ENCODE measurements at regions not wholly inside any gene's neighbourhood (a gene's known extent, or its start where the extent isn't known, plus 50 kb on each side); places are given as distances from the start of the nearest gene placed in this dataset.
"Not testable (repeated sequence)": the region's sequence is repeated elsewhere in the genome, so short reads cannot be mapped to it uniquely, and the experiment has no call there.

- Histone ChIP-seq H3K36me3 (ENCODE audit: control insufficient read depth, insufficient read depth, low read length) (no peaks in the 10 kb centered on the region), H3K27me3 (ENCODE audit: control insufficient read depth, insufficient read depth, low read length) (peaks cover 4% of the 10 kb centered on the region), H3K27ac (ENCODE audit: low read length) (no peak overlapping the region), H3K4me1 (ENCODE audit: control insufficient read depth, insufficient read depth, low read length) (no peaks in the 10 kb centered on the region), H3K4me3 (ENCODE audit: low read length) (no peak overlapping the region), H3K9me3 (ENCODE audit: control insufficient read depth, low read depth, low read length) (no peaks in the 10 kb centered on the region)
- WGBS (ENCODE audit: insufficient coverage, low lambda C conversion rate), result no CpG with 5 or more reads among the region's 6 CpGs
- DNase-seq, result no peak
These were observed 116.4 kb upstream of the CRHR1 start for GRCh38 chr17:45667591-45668171.

DNA sequence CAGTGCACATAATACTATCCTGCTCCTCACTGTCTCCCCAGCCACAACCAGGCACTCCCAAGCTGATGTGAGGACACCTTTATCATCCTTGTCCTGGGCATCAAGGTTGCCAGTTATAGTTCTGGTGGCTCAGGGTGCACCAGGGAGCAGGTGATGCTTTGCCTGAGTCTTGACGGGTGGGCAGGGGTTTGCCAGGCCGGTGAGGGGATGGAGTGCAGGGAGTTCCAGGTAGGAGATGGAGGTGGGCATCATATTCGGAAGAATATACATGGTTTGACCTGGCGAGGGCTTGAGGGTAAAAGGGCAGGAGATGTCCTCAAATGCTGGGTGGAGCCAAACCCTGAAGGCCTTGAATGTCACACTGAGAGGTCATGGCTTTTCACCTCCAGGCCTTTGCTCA is 115.8 kb upstream of the CRHR1 start:
- Histone ChIP-seq H3K27me3 (ENCODE audit: control insufficient read depth, insufficient read depth, low read length) (peaks cover 4% of the 10 kb centered on the region), H3K36me3 (ENCODE audit: control insufficient read depth, insufficient read depth, low read length) (no peaks in the 10 kb centered on the region), H3K4me1 (ENCODE audit: control insufficient read depth, insufficient read depth, low read length) (no peaks in the 10 kb centered on the region), H3K4me3 (ENCODE audit: low read length) (no peak overlapping the region), H3K27ac (ENCODE audit: low read length) (no peak overlapping the region), H3K9me3 (ENCODE audit: control insufficient read depth, low read depth, low read length) (no peaks in the 10 kb centered on the region)
- WGBS (ENCODE audit: insufficient coverage, low lambda C conversion rate), result no CpG with 5 or more reads among the region's 4 CpGs
- no peak for DNase-seq

- Histone ChIP-seq H3K4me3 (ENCODE audit: low read length) (no peak overlapping the region), H3K27me3 (ENCODE audit: control insufficient read depth, insufficient read depth, low read length) (no peaks in the 10 kb centered on the region), H3K9me3 (ENCODE audit: control insufficient read depth, low read depth, low read length) (no peaks in the 10 kb centered on the region), H3K36me3 (ENCODE audit: control insufficient read depth, insufficient read depth, low read length) (no peaks in the 10 kb centered on the region), H3K27ac (ENCODE audit: low read length) (no peak overlapping the region), H3K4me1 (ENCODE audit: control insufficient read depth, insufficient read depth, low read length) (no peaks in the 10 kb centered on the region)
- DNase-seq, result no peak
- WGBS (ENCODE audit: insufficient coverage, low lambda C conversion rate), result no CpG with 5 or more reads among the region's 16 CpGs
These were observed 111.8 kb upstream of the CRHR1 start for GRCh38 chr17:45672301-45672700.

- Histone ChIP-seq H3K4me1 (ENCODE audit: control insufficient read depth, insufficient read depth, low read length) (no peaks in the 10 kb centered on the region), H3K36me3 (ENCODE audit: control insufficient read depth, insufficient read depth, low read length) (no peaks in the 10 kb centered on the region), H3K4me3 (ENCODE audit: low read length) (no peak overlapping the region), H3K9me3 (ENCODE audit: control insufficient read depth, low read depth, low read length) (no peaks in the 10 kb centered on the region), H3K27me3 (ENCODE audit: control insufficient read depth, insufficient read depth, low read length) (no peaks in the 10 kb centered on the region), H3K27ac (ENCODE audit: low read length) (no peak overlapping the region)
- DNase-seq, result no peak
- WGBS (ENCODE audit: insufficient coverage, low lambda C conversion rate), result 100% methylated on average over 1 of the region's 5 CpGs
These were observed 111.3 kb upstream of the CRHR1 start for GRCh38 chr17:45672792-45673191.

DNA sequence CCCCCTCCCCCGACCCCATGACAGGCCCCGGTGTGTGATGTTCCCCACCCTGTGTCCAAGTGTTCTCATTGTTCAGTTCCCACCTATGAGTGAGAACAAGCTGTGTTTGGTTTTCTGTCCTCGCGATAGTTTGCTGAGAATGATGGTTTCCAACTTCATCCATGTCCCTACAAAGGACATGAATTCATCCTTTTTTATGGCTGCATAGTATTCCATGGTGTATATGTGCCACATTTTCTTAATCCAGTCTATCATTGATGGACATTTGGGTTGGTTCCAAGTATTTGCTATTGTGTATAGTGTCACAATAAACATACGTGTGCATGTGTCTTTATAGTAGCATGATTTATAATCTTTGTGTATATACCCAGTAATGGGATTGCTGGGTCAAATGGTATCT is 110.4 kb upstream of the CRHR1 start:
- no CpG with 5 or more reads among the region's 5 CpGs for WGBS (ENCODE audit: insufficient coverage, low lambda C conversion rate)
- not testable (repeated sequence) for H3K4me3 ChIP-seq (ENCODE audit: low read length); DNase-seq; H3K9me3 ChIP-seq (ENCODE audit: control insufficient read depth, low read depth, low read length); H3K27me3 ChIP-seq (ENCODE audit: control insufficient read depth, insufficient read depth, low read length); H3K4me1 ChIP-seq (ENCODE audit: control insufficient read depth, insufficient read depth, low read length); H3K27ac ChIP-seq (ENCODE audit: low read length); H3K36me3 ChIP-seq (ENCODE audit: control insufficient read depth, insufficient read depth, low read length)

GRCh38 chr17:45675012-45675411 is 109.1 kb upstream of the CRHR1 start:
- Histone ChIP-seq H3K4me3 (ENCODE audit: low read length) (no peak overlapping the region), H3K36me3 (ENCODE audit: control insufficient read depth, insufficient read depth, low read length) (no peaks in the 10 kb centered on the region), H3K27me3 (ENCODE audit: control insufficient read depth, insufficient read depth, low read length) (no peaks in the 10 kb centered on the region), H3K4me1 (ENCODE audit: control insufficient read depth, insufficient read depth, low read length) (no peaks in the 10 kb centered on the region), H3K9me3 (ENCODE audit: control insufficient read depth, low read depth, low read length) (no peaks in the 10 kb centered on the region), H3K27ac (ENCODE audit: low read length) (no peak overlapping the region)
- no CpG with 5 or more reads among the region's 7 CpGs for WGBS (ENCODE audit: insufficient coverage, low lambda C conversion rate)
- no peak for DNase-seq

DNA sequence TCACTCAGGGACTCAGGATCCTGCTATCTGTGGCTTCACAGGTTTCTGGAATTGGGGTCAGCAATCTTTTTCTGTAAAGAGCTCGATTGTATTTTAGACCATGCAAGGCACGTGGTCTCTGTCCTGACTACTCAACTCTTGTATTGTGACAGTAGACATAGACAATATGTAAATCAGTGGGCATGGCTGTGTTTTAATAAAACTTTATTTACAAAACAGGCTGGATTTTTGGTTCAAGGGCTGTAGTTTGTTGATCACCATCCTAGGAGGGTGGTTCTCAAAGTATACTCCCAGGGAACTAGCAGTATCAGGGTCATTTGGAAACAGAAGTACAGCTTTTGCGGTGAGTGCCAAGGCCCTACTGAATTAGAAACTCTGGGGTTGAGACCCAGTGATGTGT is 108.2 kb upstream of the CRHR1 start:
- H3K4me1 ChIP-seq (ENCODE audit: control insufficient read depth, insufficient read depth, low read length), result no peaks in the 10 kb centered on the region
- 100% methylated on average over 1 of the region's 3 CpGs for WGBS (ENCODE audit: insufficient coverage, low lambda C conversion rate)
- no peak overlapping the region for H3K27ac ChIP-seq (ENCODE audit: low read length)
- no peaks in the 10 kb centered on the region for H3K36me3 ChIP-seq (ENCODE audit: control insufficient read depth, insufficient read depth, low read length)
- DNase-seq, result no peak
- no peak overlapping the region for H3K4me3 ChIP-seq (ENCODE audit: low read length)
- no peaks in the 10 kb centered on the region for H3K9me3 ChIP-seq (ENCODE audit: control insufficient read depth, low read depth, low read length)
- no peaks in the 10 kb centered on the region for H3K27me3 ChIP-seq (ENCODE audit: control insufficient read depth, insufficient read depth, low read length)

DNA sequence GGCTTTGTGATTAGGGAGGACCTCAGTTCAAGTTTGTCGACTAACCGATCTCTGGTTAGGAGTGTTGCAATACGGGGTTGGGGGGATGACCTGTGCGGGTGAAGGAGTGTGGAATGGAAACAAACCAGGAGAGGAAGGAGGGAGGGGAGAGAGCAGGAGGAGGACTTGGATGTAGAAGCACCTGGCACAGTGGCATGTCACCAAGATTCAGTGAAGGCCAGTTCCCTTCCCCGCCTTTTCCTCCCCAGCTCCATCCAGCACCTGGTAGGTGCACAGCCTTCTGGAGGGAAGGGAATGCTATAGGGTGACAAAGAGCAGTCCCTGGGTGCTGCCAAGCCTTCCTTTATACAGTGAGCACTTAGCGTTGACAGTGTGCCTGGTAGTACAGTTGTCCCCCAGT is 107.4 kb upstream of the CRHR1 start:
- H3K27me3 ChIP-seq (ENCODE audit: control insufficient read depth, insufficient read depth, low read length), result no peaks in the 10 kb centered on the region
- H3K4me3 ChIP-seq (ENCODE audit: low read length), result no peak overlapping the region
- H3K27ac ChIP-seq (ENCODE audit: low read length), result no peak overlapping the region
- whole genome bisulfite sequencing (ENCODE audit: insufficient coverage, low lambda C conversion rate), result 60% methylated on average over 1 of the region's 6 CpGs
- no peaks in the 10 kb centered on the region for H3K4me1 ChIP-seq (ENCODE audit: control insufficient read depth, insufficient read depth, low read length)
- DNase-seq, result no peak
- H3K36me3 ChIP-seq (ENCODE audit: control insufficient read depth, insufficient read depth, low read length), result no peaks in the 10 kb centered on the region
- no peaks in the 10 kb centered on the region for H3K9me3 ChIP-seq (ENCODE audit: control insufficient read depth, low read depth, low read length)

- H3K27ac ChIP-seq (ENCODE audit: low read length), result no peak overlapping the region
- no peaks in the 10 kb centered on the region for H3K4me1 ChIP-seq (ENCODE audit: control insufficient read depth, insufficient read depth, low read length)
- no peak overlapping the region for H3K4me3 ChIP-seq (ENCODE audit: low read length)
- no peaks in the 10 kb centered on the region for H3K27me3 ChIP-seq (ENCODE audit: control insufficient read depth, insufficient read depth, low read length)
- no peaks in the 10 kb centered on the region for H3K36me3 ChIP-seq (ENCODE audit: control insufficient read depth, insufficient read depth, low read length)
- no CpG with 5 or more reads among the region's 3 CpGs for WGBS (ENCODE audit: insufficient coverage, low lambda C conversion rate)
- no peaks in the 10 kb centered on the region for H3K9me3 ChIP-seq (ENCODE audit: control insufficient read depth, low read depth, low read length)
- DNase-seq, result no peak
These were observed 106.3 kb upstream of the CRHR1 start for GRCh38 chr17:45677770-45678169.

GRCh38 chr17:45679426-45679825 is 104.7 kb upstream of the CRHR1 start:
- Histone ChIP-seq H3K27ac (ENCODE audit: low read length) (no peak overlapping the region), H3K9me3 (ENCODE audit: control insufficient read depth, low read depth, low read length) (no peaks in the 10 kb centered on the region), H3K27me3 (ENCODE audit: control insufficient read depth, insufficient read depth, low read length) (no peaks in the 10 kb centered on the region), H3K4me3 (ENCODE audit: low read length) (no peak overlapping the region), H3K36me3 (ENCODE audit: control insufficient read depth, insufficient read depth, low read length) (no peaks in the 10 kb centered on the region), H3K4me1 (ENCODE audit: control insufficient read depth, insufficient read depth, low read length) (no peaks in the 10 kb centered on the region)
- DNase-seq, result no peak
- WGBS (ENCODE audit: insufficient coverage, low lambda C conversion rate), result no CpG with 5 or more reads among the region's 4 CpGs

GRCh38 chr17:45680360-45680759 is 103.8 kb upstream of the CRHR1 start:
- no peak for DNase-seq
- Histone ChIP-seq H3K36me3 (ENCODE audit: control insufficient read depth, insufficient read depth, low read length) (no peaks in the 10 kb centered on the region), H3K27me3 (ENCODE audit: control insufficient read depth, insufficient read depth, low read length) (no peaks in the 10 kb centered on the region), H3K9me3 (ENCODE audit: control insufficient read depth, low read depth, low read length) (no peaks in the 10 kb centered on the region), H3K4me1 (ENCODE audit: control insufficient read depth, insufficient read depth, low read length) (no peaks in the 10 kb centered on the region), H3K4me3 (ENCODE audit: low read length) (no peak overlapping the region), H3K27ac (ENCODE audit: low read length) (no peak overlapping the region)
- WGBS (ENCODE audit: insufficient coverage, low lambda C conversion rate), result no CpG with 5 or more reads among the region's 2 CpGs

Data from large intestine (tissue), 3 donors.